CD4-positive, alpha-beta T cell treated with Interleukin-1 beta for 1 hour (primary cell): ENCODE measurements at regions not wholly inside any gene's neighbourhood (a gene's known extent, or its start where the extent isn't known, plus 50 kb on each side); places are given as distances from the start of the nearest gene placed in this dataset.

ENCODE experiments used
- DNase-seq, 2 donors: peaks; one replicate each; pipeline ENCODE4 v3.0.0-alpha.2; 2020 to 2022

GRCh38 chr3:57009802-57010201, 50.7 kb upstream of the SPATA12 start:
- no peak for DNase-seq

GRCh38 chr3:57009367-57009766, 51.1 kb upstream of the SPATA12 start:
- no peak for DNase-seq

DNA sequence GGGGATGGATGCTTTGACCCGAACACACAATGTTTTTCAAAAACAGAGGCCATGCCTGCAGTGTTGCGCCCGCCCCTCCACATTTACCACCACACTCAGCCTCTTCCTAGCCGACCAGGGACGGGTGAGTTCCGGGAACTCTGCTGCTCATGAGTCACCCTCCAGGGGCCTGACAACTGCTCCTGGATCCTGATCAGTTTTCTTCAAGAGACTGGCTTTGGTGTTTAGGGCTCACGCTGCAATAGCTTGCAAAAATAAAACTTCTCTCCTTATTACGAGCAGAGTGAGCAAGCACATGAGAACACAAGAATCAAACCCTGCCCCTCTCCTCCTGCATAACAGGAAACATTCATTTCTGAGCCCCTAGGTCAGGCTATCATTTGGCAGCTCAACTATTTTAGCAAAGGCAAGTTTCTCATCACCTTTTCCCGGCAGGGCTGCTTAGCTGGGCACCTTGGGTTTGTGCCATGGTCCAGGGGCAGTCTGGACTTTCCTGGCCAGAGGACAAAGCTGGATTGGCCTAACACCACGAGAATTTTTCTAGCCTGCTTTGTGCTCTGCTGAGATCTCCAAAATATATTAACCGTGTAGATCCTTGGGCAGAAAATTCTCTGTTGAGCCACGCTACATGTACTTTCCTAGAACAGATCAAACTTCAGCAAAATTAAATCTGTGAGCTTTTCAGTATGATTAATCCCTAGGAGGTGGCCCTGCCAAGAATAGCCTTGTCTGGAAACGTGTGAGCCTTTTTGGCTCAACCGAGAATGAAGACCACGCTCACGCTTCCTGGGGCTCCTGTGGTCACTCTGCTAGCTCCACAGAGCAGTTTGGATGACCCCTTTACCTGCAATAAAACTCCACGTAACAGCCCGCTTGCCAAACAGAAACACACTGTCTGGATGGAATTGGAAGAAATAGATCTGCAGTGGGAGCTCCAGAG, 52.7 kb upstream of the SPATA12 start:
- DNase-seq = no peak

DNA sequence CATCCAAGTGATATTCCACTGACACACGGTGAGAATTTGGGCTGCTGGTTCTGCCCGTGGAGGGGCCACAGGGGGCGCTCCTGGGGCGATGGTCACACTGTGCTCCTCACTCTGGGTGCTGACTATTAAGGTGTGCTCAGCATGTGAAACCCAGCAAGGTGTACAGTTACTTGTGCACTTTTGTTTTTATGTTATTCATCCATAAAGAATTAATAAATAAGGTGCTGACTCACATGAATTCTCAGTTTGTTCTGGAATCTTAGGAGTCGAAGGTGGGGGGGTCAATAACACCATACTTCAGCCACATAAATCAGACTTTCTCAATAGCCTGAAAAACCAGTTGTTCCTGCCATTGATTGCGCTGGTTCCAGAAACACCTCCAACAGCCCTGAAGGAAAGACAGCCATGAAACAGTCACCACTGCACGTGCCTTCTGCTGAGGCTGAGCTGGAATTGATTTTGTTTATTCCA, 53.5 kb upstream of the SPATA12 start:
- DNase-seq = no peak

GRCh38 chr3:57006179-57006657, 54.2 kb upstream of the SPATA12 start:
- no peak for DNase-seq

- DNase-seq = no peak
These were observed 56.2 kb upstream of the SPATA12 start for GRCh38 chr3:57004229-57004628.

DNA sequence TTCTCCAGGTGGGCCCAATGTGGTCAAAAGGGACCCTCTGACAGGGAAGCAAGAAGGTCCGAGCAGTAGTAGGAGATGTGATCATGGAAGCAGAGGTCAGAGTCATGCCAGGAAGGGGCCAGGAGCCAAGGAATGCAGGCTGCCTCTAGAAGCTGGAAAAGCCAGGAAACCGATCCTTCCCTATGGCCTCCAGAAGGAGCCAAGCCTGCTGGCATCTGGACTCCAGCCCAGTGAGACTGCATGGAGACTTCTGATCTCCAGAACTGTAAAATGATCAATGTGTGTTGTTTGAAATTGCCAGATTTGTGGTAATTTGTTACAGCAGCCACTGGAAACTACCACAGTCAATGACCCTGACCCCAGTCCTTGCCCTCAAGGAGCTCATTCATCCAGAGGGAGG, 56.8 kb upstream of the SPATA12 start:
- DNase-seq = no peak

DNA sequence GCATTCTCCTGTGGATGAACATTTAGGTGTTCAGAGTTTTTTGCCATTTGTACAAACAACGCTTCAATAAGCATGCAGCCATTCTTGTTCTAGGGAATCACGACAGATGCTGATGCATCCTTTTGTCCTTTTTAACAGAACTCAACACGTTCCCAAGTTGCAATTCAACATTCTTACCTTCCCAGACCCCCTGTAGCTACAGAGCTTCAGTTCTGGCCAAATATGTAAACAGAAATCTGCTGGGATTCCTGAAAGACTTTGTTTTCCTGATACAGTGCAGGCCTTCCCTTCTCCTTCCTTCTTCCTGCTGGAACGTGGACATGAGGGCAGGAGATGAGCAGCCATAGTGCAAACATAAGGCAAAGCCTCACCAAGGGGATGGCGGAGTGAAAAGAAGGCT, 59.1 kb upstream of the SPATA12 start:
- no peak for DNase-seq

- DNase-seq = no peak
These were observed 60.5 kb upstream of the SPATA12 start for GRCh38 chr3:57000012-57000411.

DNA sequence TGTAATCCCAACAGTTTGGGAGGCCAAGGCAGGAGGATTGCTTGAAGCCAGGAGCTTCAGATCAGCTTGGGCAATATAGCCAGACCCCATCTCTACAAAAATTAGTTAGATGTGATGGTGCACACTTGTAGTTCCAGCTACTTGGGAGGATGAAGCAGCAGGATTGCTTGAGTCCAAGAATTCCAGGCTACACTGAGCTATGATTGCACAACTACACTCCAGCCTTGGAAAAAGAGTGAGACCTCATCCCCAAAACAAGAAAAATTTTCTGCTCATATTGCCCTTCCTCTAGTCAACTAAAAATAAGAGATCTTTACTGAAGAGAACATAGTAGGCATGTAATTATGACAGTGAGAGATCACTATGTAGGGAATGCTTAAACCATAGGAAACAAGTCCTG, 60.9 kb upstream of the SPATA12 start:
- DNase-seq = no peak

- no peak for DNase-seq
These were observed 62.4 kb upstream of the SPATA12 start for GRCh38 chr3:56998076-56998529.

DNA sequence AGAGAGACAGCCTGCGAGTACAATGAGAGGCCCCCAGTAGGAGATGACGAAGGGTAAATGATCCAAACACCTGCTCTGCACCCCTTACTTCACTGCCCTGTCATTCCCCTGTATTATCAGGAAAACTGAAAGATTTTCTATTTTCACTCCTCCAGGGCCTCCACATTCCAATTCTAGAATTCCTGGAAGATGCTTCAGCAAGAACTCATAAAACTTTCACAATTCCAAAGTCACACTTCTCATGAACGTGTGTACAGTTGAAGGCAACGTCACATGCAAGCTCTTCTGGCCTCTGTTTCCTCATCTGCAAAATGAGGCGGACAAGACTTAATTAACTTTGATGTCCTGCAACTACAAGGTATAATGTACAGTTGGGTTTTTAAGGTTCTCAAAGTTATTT, 62.8 kb upstream of the SPATA12 start:
- no peak for DNase-seq

GRCh38 chr3:56997041-56997440, 63.4 kb upstream of the SPATA12 start:
- no peak for DNase-seq

DNA sequence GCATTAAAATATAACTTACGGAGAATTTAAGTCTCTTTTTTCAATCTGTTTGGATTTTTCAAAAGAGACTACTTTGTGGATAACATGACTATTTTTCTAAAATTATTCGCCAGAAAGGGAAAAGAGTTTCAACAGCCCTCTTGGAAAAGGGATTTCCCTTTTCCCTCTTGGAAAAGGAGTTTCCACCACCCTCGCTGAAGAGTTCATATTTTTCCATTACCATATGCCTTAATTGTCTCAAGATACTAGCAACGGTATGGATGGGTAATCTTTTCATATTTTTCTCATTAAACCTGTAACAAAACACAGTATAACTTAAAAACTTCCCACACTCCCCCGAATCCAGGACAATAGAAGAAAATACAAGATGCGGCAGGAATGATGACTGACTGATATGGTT, 66.1 kb upstream of the SPATA12 start:
- no peak for DNase-seq

DNA sequence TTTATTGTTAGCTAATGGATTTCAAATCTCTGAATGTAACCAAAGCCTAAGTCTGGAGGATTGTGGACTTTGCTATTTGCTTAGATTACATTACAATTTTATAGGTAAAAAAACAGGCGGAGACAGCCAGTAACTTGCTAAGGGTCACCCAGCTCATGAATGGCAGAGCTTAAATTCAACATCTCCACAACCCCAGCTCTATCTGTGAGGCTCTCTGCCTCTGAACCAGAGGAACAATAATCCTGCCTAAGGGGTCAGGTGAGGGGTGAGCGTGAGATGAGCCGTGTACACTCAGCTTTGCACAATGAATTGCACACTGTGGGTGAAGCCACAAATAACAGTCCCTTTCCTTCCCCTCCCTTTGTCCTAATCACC, 69.8 kb upstream of the SPATA12 start:
- no peak for DNase-seq

GRCh38 chr3:56989977-56990640, 70.4 kb upstream of the SPATA12 start:
- no peak for DNase-seq

GRCh38 chr3:56989169-56989976, 71.1 kb upstream of the SPATA12 start:
- no peak for DNase-seq

DNA sequence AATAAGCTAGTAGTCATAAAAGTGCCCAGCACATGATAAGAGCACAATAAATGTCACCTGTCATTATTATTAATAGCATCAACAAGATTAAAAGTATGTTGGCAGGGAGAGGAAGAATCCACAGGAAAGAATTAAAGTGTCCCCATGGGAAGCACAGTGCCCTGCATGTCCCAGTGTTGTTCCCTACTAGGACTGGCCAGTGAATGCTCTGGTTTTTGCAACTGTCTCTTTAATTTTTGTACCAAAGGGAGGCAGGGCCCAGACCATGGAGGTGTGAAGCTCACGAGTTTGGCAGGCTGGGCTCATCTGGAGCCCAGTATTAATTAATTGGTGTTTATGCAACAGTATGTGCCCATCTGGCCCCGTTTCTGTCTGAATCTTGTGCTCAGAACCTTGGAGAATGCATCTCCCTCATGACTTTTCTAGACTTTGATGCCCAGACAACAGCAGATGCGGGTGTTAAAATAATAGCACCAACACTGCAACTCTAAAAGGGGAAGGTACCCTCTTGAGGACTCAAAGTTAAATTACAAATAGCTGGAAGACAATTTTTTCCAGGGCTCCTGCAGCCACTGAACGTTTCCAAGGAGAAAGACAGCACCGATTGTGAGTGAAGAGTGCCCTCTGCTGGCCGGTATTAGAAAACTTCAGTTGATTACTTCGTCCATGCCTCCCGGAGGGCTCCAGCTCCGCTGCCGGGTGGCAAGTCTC, 71.9 kb upstream of the SPATA12 start:
- DNase-seq = peak; percentile 62 to 69

- peak in 1 of 2 donors; percentile 5 for DNase-seq
These were observed 73.1 kb upstream of the SPATA12 start for GRCh38 chr3:56987238-56987895.

DNA sequence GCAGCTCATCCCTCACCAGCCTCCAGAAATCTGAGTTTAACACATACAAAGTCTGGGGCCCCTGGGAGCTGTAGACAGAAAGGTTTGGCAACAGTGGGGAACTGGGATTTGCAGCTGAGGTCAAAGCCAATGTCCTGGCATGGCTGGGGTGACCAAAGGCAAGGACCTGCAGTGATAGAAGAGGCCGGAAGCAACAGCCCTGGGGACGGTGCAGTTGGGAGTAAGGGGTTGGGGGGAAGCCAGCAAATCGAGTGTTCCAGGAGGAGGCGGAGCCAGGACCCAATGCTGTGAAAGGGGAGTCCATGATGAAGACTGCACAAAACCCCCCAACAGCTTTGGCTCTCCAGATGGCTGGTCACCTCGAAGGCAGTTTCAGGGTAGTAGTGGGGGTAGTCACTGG, 74.1 kb upstream of the SPATA12 start:
- DNase-seq = no peak

DNA sequence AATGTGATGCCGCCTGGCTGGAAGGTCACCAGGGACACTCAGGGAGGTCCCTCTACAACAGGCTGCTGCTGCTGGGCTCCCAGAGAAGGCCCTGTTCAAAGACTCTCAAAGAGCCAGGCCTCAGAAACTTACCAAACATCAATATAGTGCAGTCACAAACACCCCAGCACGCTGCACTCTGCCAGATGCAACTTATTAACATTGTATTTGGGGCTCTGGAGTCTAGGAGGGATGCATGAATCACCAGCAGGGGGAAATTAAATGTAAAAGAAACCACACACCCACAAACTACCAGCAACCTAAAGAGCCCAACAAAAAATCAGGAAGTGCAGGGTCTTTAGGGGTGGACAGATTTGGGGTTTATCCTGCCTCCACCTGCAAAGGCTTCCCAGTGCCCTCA, 74.6 kb upstream of the SPATA12 start:
- no peak for DNase-seq

- no peak for DNase-seq
These were observed 75.0 kb upstream of the SPATA12 start for GRCh38 chr3:56985460-56985859.
